H1 (cell line): ENCODE measurements at regions not wholly inside any gene's neighbourhood (a gene's known extent, or its start where the extent isn't known, plus 50 kb on each side); places are given as distances from the start of the nearest gene placed in this dataset.

Experiments used
- EGR1 ChIP-seq: IDR thresholded peaks from 2 replicates; pipeline ENCODE4 v1.6.1; 2011; ENCODE audit warnings: low read depth, low read length, borderline replicate concordance
- EP300 ChIP-seq, 2 experiments: IDR thresholded peaks; 1 replicate in 1 of 2; 2 replicates in 1 of 2; pipeline ENCODE4 v1.6.1; 2011 to 2012; ENCODE audit warnings: low read depth in 2 of 2, low read length in 2 of 2, mild to moderate bottlenecking in 2 of 2, borderline replicate concordance in 1 of 2, inconsistent platforms in 1 of 2, moderate library complexity in 1 of 2
- EZH2 ChIP-seq: fragments of 200-600 bp; sonication (generic); IDR thresholded peaks from 2 replicates; pipeline ENCODE4 v1.7.1; 2012; ENCODE audit warnings: low read depth, mild to moderate bottlenecking, moderate library complexity, low read length, inconsistent platforms; ENCODE audit not compliant: severe bottlenecking
- KDM1A ChIP-seq: fragments of 200-600, 300-600 bp; sonication (generic); IDR thresholded peaks from 2 replicates; pipeline ENCODE4 v1.7.1; 2016; ENCODE audit warnings: mild to moderate bottlenecking, low read length, borderline replicate concordance
- KDM4A ChIP-seq: IDR thresholded peaks from one replicate; pipeline ENCODE4 v1.7.1; 2012; ENCODE audit warnings: low read depth, mild to moderate bottlenecking, moderate library complexity, low read length, inconsistent platforms; ENCODE audit not compliant: severe bottlenecking
- KDM5A ChIP-seq: fragments of 200-600 bp; IDR thresholded peaks from 2 replicates; pipeline ENCODE4 v1.7.1; 2012; ENCODE audit warnings: mild to moderate bottlenecking, low read length, inconsistent platforms, mixed read lengths
- NRF1 ChIP-seq: IDR thresholded peaks from 2 replicates; pipeline ENCODE4 v1.6.1; 2011; ENCODE audit warnings: mild to moderate bottlenecking, low read depth, low read length, improper control_type of control experiment
- SIN3A ChIP-seq, 2 experiments: IDR thresholded peaks in 1 of 2; conservative IDR thresholded peaks in 1 of 2; 2 replicates each; pipeline ENCODE4 v1.6.1; 2011 to 2012; ENCODE audit warnings: low read length in 2 of 2, improper control_type of control experiment in 1 of 2, low read depth in 1 of 2, mild to moderate bottlenecking in 1 of 2
- TAF7 ChIP-seq: optimal IDR thresholded peaks from 2 replicates; pipeline ENCODE3; 2011; ENCODE audit warnings: low read depth, mild to moderate bottlenecking, inconsistent platforms, low read length, moderate library complexity, borderline replicate concordance
- YY1 ChIP-seq: IDR thresholded peaks from 2 replicates; pipeline ENCODE4 v1.6.1; 2011; ENCODE audit warnings: low read depth, mild to moderate bottlenecking, low read length
- TF ChIP-seq, protein P1 (sequence below): fragments of 300-600 bp; sonication (generic); IDR thresholded peaks from 2 replicates; pipeline ENCODE4 v1.7.1; 2012; ENCODE audit warnings: low read length, moderate library complexity, mild to moderate bottlenecking, inconsistent platforms; ENCODE audit not compliant: insufficient replicate concordance

DNA sequence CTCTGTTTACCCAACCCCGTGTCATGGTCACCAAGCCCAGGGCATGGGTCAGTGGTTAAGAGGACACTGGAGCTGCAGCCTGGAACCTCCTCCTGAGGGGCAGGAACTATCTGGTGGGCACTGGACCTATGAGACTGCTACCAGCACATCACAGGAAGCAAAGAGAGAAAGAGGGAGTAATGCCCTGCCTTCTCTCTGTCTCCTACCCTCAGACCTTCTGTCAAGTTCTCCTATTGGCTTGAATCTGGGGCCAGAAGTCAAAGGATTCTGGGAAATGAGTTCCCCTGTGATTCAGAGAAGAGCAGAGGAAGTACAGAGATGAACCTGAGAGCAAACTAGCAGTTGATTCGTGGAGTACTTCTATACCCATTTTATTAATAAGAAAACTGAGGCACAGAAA is 123.0 kb upstream of the GNAO1 start (continued):
- TF ChIP-seq, protein P1, sequence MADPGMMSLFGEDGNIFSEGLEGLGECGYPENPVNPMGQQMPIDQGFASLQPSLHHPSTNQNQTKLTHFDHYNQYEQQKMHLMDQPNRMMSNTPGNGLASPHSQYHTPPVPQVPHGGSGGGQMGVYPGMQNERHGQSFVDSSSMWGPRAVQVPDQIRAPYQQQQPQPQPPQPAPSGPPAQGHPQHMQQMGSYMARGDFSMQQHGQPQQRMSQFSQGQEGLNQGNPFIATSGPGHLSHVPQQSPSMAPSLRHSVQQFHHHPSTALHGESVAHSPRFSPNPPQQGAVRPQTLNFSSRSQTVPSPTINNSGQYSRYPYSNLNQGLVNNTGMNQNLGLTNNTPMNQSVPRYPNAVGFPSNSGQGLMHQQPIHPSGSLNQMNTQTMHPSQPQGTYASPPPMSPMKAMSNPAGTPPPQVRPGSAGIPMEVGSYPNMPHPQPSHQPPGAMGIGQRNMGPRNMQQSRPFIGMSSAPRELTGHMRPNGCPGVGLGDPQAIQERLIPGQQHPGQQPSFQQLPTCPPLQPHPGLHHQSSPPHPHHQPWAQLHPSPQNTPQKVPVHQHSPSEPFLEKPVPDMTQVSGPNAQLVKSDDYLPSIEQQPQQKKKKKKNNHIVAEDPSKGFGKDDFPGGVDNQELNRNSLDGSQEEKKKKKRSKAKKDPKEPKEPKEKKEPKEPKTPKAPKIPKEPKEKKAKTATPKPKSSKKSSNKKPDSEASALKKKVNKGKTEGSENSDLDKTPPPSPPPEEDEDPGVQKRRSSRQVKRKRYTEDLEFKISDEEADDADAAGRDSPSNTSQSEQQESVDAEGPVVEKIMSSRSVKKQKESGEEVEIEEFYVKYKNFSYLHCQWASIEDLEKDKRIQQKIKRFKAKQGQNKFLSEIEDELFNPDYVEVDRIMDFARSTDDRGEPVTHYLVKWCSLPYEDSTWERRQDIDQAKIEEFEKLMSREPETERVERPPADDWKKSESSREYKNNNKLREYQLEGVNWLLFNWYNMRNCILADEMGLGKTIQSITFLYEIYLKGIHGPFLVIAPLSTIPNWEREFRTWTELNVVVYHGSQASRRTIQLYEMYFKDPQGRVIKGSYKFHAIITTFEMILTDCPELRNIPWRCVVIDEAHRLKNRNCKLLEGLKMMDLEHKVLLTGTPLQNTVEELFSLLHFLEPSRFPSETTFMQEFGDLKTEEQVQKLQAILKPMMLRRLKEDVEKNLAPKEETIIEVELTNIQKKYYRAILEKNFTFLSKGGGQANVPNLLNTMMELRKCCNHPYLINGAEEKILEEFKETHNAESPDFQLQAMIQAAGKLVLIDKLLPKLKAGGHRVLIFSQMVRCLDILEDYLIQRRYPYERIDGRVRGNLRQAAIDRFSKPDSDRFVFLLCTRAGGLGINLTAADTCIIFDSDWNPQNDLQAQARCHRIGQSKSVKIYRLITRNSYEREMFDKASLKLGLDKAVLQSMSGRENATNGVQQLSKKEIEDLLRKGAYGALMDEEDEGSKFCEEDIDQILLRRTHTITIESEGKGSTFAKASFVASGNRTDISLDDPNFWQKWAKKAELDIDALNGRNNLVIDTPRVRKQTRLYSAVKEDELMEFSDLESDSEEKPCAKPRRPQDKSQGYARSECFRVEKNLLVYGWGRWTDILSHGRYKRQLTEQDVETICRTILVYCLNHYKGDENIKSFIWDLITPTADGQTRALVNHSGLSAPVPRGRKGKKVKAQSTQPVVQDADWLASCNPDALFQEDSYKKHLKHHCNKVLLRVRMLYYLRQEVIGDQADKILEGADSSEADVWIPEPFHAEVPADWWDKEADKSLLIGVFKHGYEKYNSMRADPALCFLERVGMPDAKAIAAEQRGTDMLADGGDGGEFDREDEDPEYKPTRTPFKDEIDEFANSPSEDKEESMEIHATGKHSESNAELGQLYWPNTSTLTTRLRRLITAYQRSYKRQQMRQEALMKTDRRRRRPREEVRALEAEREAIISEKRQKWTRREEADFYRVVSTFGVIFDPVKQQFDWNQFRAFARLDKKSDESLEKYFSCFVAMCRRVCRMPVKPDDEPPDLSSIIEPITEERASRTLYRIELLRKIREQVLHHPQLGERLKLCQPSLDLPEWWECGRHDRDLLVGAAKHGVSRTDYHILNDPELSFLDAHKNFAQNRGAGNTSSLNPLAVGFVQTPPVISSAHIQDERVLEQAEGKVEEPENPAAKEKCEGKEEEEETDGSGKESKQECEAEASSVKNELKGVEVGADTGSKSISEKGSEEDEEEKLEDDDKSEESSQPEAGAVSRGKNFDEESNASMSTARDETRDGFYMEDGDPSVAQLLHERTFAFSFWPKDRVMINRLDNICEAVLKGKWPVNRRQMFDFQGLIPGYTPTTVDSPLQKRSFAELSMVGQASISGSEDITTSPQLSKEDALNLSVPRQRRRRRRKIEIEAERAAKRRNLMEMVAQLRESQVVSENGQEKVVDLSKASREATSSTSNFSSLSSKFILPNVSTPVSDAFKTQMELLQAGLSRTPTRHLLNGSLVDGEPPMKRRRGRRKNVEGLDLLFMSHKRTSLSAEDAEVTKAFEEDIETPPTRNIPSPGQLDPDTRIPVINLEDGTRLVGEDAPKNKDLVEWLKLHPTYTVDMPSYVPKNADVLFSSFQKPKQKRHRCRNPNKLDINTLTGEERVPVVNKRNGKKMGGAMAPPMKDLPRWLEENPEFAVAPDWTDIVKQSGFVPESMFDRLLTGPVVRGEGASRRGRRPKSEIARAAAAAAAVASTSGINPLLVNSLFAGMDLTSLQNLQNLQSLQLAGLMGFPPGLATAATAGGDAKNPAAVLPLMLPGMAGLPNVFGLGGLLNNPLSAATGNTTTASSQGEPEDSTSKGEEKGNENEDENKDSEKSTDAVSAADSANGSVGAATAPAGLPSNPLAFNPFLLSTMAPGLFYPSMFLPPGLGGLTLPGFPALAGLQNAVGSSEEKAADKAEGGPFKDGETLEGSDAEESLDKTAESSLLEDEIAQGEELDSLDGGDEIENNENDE, result no peak
- TF ChIP-seq SIN3A (conservative IDR thresholded peaks at IDR 0.05 in 1 of 2, IDR thresholded peaks at IDR 0.05 in 1 of 2; ENCODE audit: low read depth in 1 of 2, low read length in 2 of 2) (no peak), EGR1 (no peak), NRF1 (no peak), KDM5A (no peak), YY1 (no peak), TAF7 (no peak), EZH2 (no peak), EP300 (IDR thresholded peaks at IDR 0.05; ENCODE audit: borderline replicate concordance in 1 of 2, low read depth in 2 of 2, low read length in 2 of 2) (no peak), KDM1A (no peak), KDM4A (no peak)
